H1 (cell line): ENCODE measurements at regions not wholly inside any gene's neighbourhood (a gene's known extent, or its start where the extent isn't known, plus 50 kb on each side); places are given as distances from the start of the nearest gene placed in this dataset.

Source experiments
- CTCF ChIA-PET: fragments of 300-600 bp; sonication (Branson Sonifier 250); formaldehyde crosslinking; loops from one replicate; lab custom pipeline; 2021; ENCODE audit not compliant: partially characterized antibody; lab: Charles Lee
- POLR2A ChIA-PET: fragments of 300-600 bp; sonication (Branson Sonifier 250); formaldehyde crosslinking; loops from one replicate; lab custom pipeline; 2021; ENCODE audit warnings: inconsistent platforms; ENCODE audit not compliant: partially characterized antibody; lab: Charles Lee
- DNase-seq, 2 experiments: peaks; one replicate each; pipeline versions ENCODE4 v3.0.0 to v3.0.0-alpha.2; 2010 to 2022; ENCODE audit warnings: low spot score in 2 of 2, low read depth in 1 of 2, mixed read lengths in 1 of 2
- FAIRE-seq: peaks from 2 replicates; lab custom pipeline; 2011; peaks lifted over from hg19 to GRCh38; lab: Jason Lieb, UNC
- H2AFZ ChIP-seq: 2 replicates; pipeline ENCODE4 v1.8.1; 2012; ENCODE audit warnings: low read length, inconsistent platforms
- H2AK5ac ChIP-seq: 2 replicates; pipeline ENCODE4 v1.6.1; 2013; ENCODE audit warnings: low read depth, low read length
- H2BK120ac ChIP-seq: replicated peaks from 2 replicates; pipeline ENCODE3; 2013; ENCODE audit warnings: low read depth, low read length, inconsistent platforms
- H2BK12ac ChIP-seq: 2 replicates; pipeline ENCODE4 v1.6.1; 2013; ENCODE audit warnings: low read depth, low read length
- H2BK15ac ChIP-seq: 2 replicates; pipeline ENCODE4 v1.6.1; 2013; ENCODE audit warnings: low read length
- H2BK20ac ChIP-seq: 2 replicates; pipeline ENCODE4 v1.6.1; 2013; ENCODE audit warnings: low read length
- H2BK5ac ChIP-seq: 2 replicates; pipeline ENCODE4 v1.6.1; 2013; ENCODE audit warnings: low read depth, low read length
- H3K14ac ChIP-seq: 2 replicates; pipeline ENCODE4 v1.6.1; 2013; ENCODE audit warnings: inconsistent platforms; ENCODE audit not compliant: insufficient read length
- H3K18ac ChIP-seq: 2 replicates; pipeline ENCODE4 v1.6.1; 2013; ENCODE audit warnings: low read length; ENCODE audit errors: extremely low read depth
- H3K23ac ChIP-seq: 2 replicates; pipeline ENCODE4 v1.6.1; 2013; ENCODE audit warnings: inconsistent platforms; ENCODE audit not compliant: insufficient read length
- H3K23me2 ChIP-seq: 2 replicates; pipeline ENCODE4 v1.6.1; 2013; ENCODE audit warnings: low read depth, low read length
- H3K27ac ChIP-seq: 2 replicates; pipeline ENCODE4 v1.6.1; 2011; ENCODE audit warnings: low read depth, low read length, inconsistent platforms
- H3K27me3 ChIP-seq, 4 experiments: replicated peaks in 1 of 4; 1 replicate in 1 of 4; 2 replicates in 3 of 4; pipeline versions ENCODE4 v1.6.1 to v1.8.1; 2011 to 2013; ENCODE audit warnings: low read length in 3 of 4, mild to moderate bottlenecking in 3 of 4, inconsistent platforms in 2 of 4, mixed read lengths in 2 of 4, moderate library complexity in 1 of 4; ENCODE audit not compliant: control insufficient read depth in 3 of 4, insufficient read depth in 3 of 4; ENCODE audit errors: extremely low read depth in 1 of 4
- H3K36me3 ChIP-seq, 4 experiments: 2 replicates each; pipeline versions ENCODE4 v1.6.1 to v1.8.1; 2011 to 2013; ENCODE audit warnings: mild to moderate bottlenecking in 4 of 4, low read length in 3 of 4, moderate library complexity in 2 of 4, control low read depth in 1 of 4, inconsistent platforms in 1 of 4; ENCODE audit not compliant: insufficient read depth in 4 of 4, control insufficient read depth in 2 of 4
- H3K4ac ChIP-seq: replicated peaks from 2 replicates; pipeline ENCODE3; 2013; ENCODE audit warnings: low read length, low read depth, mixed read lengths, inconsistent platforms; ENCODE audit not compliant: insufficient read length
- H3K4me1 ChIP-seq, 4 experiments: replicated peaks in 1 of 4; 1 replicate in 1 of 4; 2 replicates in 3 of 4; pipeline versions ENCODE4 v1.6.1 to v1.8.1; 2011 to 2013; ENCODE audit warnings: low read length in 3 of 4, inconsistent platforms in 2 of 4, mixed read lengths in 1 of 4; ENCODE audit not compliant: insufficient read depth in 4 of 4, control insufficient read depth in 3 of 4
- H3K4me2 ChIP-seq, 2 experiments: 2 replicates each; pipeline versions ENCODE4 v1.6.1 to v1.8.1; 2011 to 2013; ENCODE audit warnings: low read depth in 2 of 2, low read length in 2 of 2, control low read depth in 1 of 2, inconsistent platforms in 1 of 2, mild to moderate bottlenecking in 1 of 2; ENCODE audit not compliant: insufficient read depth in 1 of 2
- H3K4me3 ChIP-seq, 4 experiments: fragments of 200-600, 300-600 bp in 1 of 4; sonication (generic), shearing (Covaris generic), sonication (Bioruptor Twin) in 1 of 4; 2 replicates each; pipeline versions ENCODE4 v1.5.1 to v1.8.1; 2011 to 2016; ENCODE audit warnings: low read length in 4 of 4, low read depth in 3 of 4, control low read depth in 2 of 4, inconsistent platforms in 2 of 4, mild to moderate bottlenecking in 2 of 4, mixed read lengths in 1 of 4, moderate library complexity in 1 of 4; ENCODE audit not compliant: insufficient read depth in 2 of 4; ENCODE audit errors: extremely low read depth in 1 of 4
- H3K56ac ChIP-seq: replicated peaks from 2 replicates; pipeline ENCODE3; 2013; ENCODE audit warnings: low read depth, mild to moderate bottlenecking, mixed read lengths, low read length, inconsistent platforms; ENCODE audit not compliant: insufficient read length
- H3K79me1 ChIP-seq: 2 replicates; pipeline ENCODE4 v1.6.1; 2013; ENCODE audit warnings: low read depth, low read length, control low read depth
- H3K79me2 ChIP-seq, 2 experiments: 2 replicates each; pipeline versions ENCODE4 v1.6.1 to v1.8.1; 2012 to 2013; ENCODE audit warnings: low read length in 2 of 2, mild to moderate bottlenecking in 2 of 2, inconsistent platforms in 1 of 2; ENCODE audit not compliant: insufficient read depth in 2 of 2, control insufficient read depth in 1 of 2
- H3K9ac ChIP-seq, 4 experiments: replicated peaks in 1 of 4; 1 replicate in 1 of 4; 2 replicates in 3 of 4; pipeline versions ENCODE4 v1.6.1 to v1.8.1; 2011 to 2013; ENCODE audit warnings: low read depth in 3 of 4, low read length in 3 of 4, control low read depth in 2 of 4, mild to moderate bottlenecking in 2 of 4, moderate library complexity in 2 of 4, inconsistent platforms in 1 of 4; ENCODE audit errors: extremely low read depth in 1 of 4
- H3K9me3 ChIP-seq, 2 experiments: 2 replicates each; pipeline versions ENCODE4 v1.6.1 to v1.8.1; 2012 to 2013; ENCODE audit warnings: mild to moderate bottlenecking in 2 of 2, moderate library complexity in 2 of 2, control low read depth in 1 of 2, inconsistent platforms in 1 of 2, low read depth in 1 of 2, low read length in 1 of 2, mixed read lengths in 1 of 2; ENCODE audit not compliant: insufficient read depth in 2 of 2
- H4K20me1 ChIP-seq, 2 experiments: replicated peaks in 1 of 2; 2 replicates each; pipeline versions ENCODE3 to v1.8.1; 2011 to 2013; ENCODE audit warnings: inconsistent platforms in 2 of 2, low read length in 2 of 2, mild to moderate bottlenecking in 1 of 2; ENCODE audit not compliant: insufficient read depth in 2 of 2, control insufficient read depth in 1 of 2
- H4K5ac ChIP-seq: 2 replicates; pipeline ENCODE4 v1.6.1; 2013; ENCODE audit warnings: low read length, low read depth, mixed read lengths, inconsistent platforms; ENCODE audit not compliant: insufficient read length
- H4K8ac ChIP-seq: 2 replicates; pipeline ENCODE4 v1.8.0; 2013; ENCODE audit warnings: mild to moderate bottlenecking, moderate library complexity, low read length, inconsistent platforms; ENCODE audit not compliant: insufficient read depth; ENCODE audit errors: extremely low read depth
- H4K91ac ChIP-seq: replicated peaks from 2 replicates; pipeline ENCODE3; 2013; ENCODE audit warnings: low read length, mixed read lengths, inconsistent platforms; ENCODE audit not compliant: insufficient read length
- CBX8 ChIP-seq: fragments of 300-800, 300-1000 bp; sonication (generic); IDR thresholded peaks from 2 replicates; pipeline ENCODE4 v1.7.1; 2016; ENCODE audit warnings: low read depth, low read length, borderline replicate concordance
- CHD1 ChIP-seq: IDR thresholded peaks from 2 replicates; pipeline ENCODE4 v1.6.1; 2012; ENCODE audit warnings: low read depth, low read length, improper control_type of control experiment
- CREB1 ChIP-seq: IDR thresholded peaks from 2 replicates; pipeline ENCODE4 v1.6.1; 2012; ENCODE audit warnings: inconsistent platforms
- JUN ChIP-seq: IDR thresholded peaks from 2 replicates; pipeline ENCODE4 v1.6.1; 2011; ENCODE audit warnings: low read depth, mild to moderate bottlenecking, improper control_type of control experiment, low read length
- JUND ChIP-seq: IDR thresholded peaks from 2 replicates; pipeline ENCODE4 v1.6.1; 2011; ENCODE audit warnings: mild to moderate bottlenecking, improper control_type of control experiment, low read length

- no peak overlapping the region for H4K91ac ChIP-seq
- no peak overlapping the region for H3K23ac ChIP-seq
- no peak overlapping the region for H3K56ac ChIP-seq
- CTCF ChIA-PET = no interaction called here
- no peaks in the 10 kb centered on the region for H3K36me3 ChIP-seq
- H3K27ac ChIP-seq = no peak overlapping the region
- no peak overlapping the region for H3K9ac ChIP-seq
- no peak overlapping the region for H3K14ac ChIP-seq
- H3K4ac ChIP-seq = no peak overlapping the region
- no peaks in the 10 kb centered on the region for H3K79me2 ChIP-seq
- TF ChIP-seq CREB1 (no peak), CBX8 (no peak), CHD1 (no peak), JUND (no peak), JUN (no peak)
- TF ChIP-seq, all 59 proteins: peak for 0
- peaks cover 0 to 2% (median 0%) of the 10 kb centered on the region in 4 experiments; a peak in 2 of 7 replicates for H3K4me1 ChIP-seq
- H3K79me1 ChIP-seq = no peaks in the 10 kb centered on the region
- no peak overlapping the region for H2BK5ac ChIP-seq
- H2AK5ac ChIP-seq = no peak overlapping the region
- H2BK15ac ChIP-seq = no peak overlapping the region
- H4K20me1 ChIP-seq = no peaks in the 10 kb centered on the region
- no peaks in the 10 kb centered on the region for H3K23me2 ChIP-seq
- no peaks in the 10 kb centered on the region for H3K27me3 ChIP-seq
- H3K4me3 ChIP-seq = no peak overlapping the region
- FAIRE-seq (no peak), DNase-seq (no peak)
- H4K8ac ChIP-seq = no peak overlapping the region
- no peak overlapping the region for H4K5ac ChIP-seq
- POLR2A ChIA-PET = no interaction called here
- H2BK120ac ChIP-seq = no peak overlapping the region
- H2AFZ ChIP-seq = no peak overlapping the region
- H3K18ac ChIP-seq = no peak overlapping the region
- no peak overlapping the region for H2BK20ac ChIP-seq
- no peaks in the 10 kb centered on the region for H3K9me3 ChIP-seq
- H3K4me2 ChIP-seq = no peak overlapping the region
- no peak overlapping the region for H2BK12ac ChIP-seq
Measured at GRCh38 chr2:77631007-77631406, 108.8 kb upstream of the LRRTM4 start.
